Stimulated activated CD4-positive, alpha-beta T cell treated with anti-CD3 and anti-CD28 coated beads, Interleukin-12 subunit alpha, Interleukin-12 subunit beta, amount 100 ng/mL, for 4 hours (primary cell): ENCODE measurements at regions not wholly inside any gene's neighbourhood (a gene's known extent, or its start where the extent isn't known, plus 50 kb on each side); places are given as distances from the start of the nearest gene placed in this dataset.

Source experiments
- DNase-seq: peaks from one replicate; pipeline ENCODE4 v3.0.0-alpha.2; 2020

DNA sequence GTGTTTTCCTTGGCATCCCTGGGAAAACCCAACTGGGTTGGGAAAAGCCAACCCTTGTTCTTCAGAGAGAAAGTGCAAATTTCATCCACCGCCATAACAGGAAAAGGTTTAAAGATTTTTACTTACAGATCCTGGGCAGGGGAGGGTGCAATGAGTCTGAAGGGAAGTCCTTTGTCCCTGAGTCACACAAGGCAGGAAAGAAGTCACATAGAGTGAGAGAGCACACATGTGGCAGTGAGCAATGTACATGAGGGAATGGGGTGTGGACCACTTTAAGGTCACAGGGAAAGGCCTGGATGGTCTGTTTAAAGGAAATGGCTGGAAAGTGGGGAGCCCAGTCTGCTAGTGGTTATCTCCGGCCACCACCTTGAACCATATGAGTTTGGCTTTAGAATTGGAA is 248.9 kb downstream of the HS3ST1 start:
- no peak for DNase-seq

GRCh38 chr4:11178433-11178832 is 250.3 kb downstream of the HS3ST1 start:
- no peak for DNase-seq

GRCh38 chr4:11175374-11175773 is 253.3 kb downstream of the HS3ST1 start:
- DNase-seq, result no peak

DNA sequence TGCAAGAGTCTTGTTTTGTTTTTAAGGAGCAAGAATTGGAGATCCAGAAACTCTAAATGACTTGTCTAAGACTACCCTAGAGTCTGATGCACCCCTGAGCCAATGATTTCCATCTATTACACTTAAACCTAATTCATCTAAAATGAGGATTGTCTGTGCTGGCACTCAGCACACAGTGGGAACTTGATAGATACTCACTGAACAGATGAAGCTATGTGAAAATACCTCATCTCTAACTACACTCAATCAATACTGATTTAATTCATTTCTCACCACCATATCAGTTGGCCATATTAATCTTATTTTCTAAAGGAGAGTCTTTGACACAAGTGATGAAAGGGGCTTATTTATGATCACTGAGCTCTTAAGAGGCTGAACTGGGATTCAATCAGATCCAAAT is 262.1 kb downstream of the HS3ST1 start:
- no peak for DNase-seq

- DNase-seq, result no peak
Observed at GRCh38 chr4:11166034-11166433, 262.7 kb downstream of the HS3ST1 start.

DNA sequence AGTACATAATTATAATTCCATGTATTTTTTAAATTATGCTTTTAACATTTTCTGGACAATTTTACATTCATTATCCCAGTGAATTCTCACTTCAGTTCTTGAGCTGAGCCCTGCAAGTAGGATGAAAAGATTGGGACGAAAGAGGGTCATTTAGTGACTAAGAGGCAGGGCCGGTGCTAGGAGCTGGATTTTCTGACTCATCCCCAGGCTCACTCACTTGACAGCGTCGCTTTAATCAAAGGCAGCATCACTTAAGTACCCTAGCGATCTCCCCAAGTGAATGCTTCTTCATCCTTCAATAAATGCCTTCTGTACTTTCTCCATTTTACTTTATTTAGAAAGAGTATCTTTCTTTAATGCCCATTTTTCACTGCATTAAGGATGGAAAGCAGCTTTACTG is 263.6 kb downstream of the HS3ST1 start:
- no peak for DNase-seq

DNA sequence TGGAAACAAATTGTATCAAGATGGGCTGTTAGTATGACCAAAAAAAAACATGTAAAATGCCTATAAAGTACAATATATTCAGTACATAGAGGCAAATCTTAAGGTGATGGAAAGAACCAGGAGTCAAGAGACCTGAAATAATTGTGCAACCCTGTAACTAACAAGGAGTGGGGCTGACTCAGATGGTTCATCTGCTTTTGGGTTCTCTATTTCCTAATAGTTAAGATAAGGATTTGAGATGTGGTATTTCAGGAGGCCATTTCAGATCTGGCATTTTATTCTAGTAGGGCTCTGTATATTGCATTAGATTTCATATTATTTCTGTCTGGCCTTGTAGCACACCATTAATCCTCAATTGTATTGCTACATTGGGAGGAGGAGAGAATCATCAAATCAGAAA is 268.4 kb downstream of the HS3ST1 start:
- no peak for DNase-seq

DNA sequence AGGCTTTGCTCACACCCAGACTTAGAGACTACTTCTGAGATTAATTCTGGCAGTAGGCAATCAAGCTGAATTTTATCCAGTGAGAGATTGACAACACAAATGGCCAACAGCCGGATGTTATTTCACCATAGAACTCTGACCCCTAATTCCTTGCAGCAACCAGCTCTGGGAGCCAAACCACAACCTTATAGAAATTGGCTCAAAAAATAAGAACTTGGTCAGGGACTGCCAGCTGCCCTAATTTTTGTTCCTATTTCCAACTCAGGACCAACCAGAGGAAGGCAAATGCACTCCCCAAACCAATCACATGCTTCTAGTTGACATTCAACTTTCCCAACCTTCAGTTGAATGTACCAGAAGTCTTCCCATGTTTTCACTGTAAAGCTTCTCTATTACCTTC is 269.7 kb downstream of the HS3ST1 start:
- DNase-seq, result no peak

- DNase-seq, result no peak
Observed at GRCh38 chr4:11155208-11155867, 273.4 kb downstream of the HS3ST1 start.

DNA sequence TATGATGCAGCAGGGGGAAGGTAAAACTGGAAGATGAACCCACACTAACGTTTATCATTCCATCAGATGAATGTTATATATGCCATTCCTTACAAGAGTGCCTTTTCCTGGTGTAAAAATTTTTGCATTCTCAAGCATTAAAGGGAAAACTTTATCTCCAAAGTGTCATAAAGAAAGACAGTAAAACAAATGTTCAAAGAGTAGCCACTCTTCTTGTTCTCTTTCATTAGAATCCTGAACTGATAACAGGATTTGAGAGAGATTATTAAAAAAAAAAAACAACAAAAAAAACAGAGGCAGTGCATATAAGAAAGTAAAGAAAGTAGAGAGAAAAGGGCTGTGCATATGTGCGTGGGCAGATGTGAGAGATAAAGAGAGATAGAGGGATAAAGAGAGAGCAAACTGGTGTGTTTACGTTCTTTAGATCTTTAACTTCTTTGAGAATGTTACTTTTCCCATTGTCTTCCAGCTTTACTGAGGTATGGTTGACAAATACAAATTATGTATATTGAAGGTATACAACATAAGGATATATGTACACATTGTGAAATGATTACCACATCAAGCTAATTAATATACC is 275.4 kb downstream of the HS3ST1 start:
- DNase-seq, result no peak

- DNase-seq, result no peak
Observed at GRCh38 chr4:11152684-11153083, 276.0 kb downstream of the HS3ST1 start.

DNA sequence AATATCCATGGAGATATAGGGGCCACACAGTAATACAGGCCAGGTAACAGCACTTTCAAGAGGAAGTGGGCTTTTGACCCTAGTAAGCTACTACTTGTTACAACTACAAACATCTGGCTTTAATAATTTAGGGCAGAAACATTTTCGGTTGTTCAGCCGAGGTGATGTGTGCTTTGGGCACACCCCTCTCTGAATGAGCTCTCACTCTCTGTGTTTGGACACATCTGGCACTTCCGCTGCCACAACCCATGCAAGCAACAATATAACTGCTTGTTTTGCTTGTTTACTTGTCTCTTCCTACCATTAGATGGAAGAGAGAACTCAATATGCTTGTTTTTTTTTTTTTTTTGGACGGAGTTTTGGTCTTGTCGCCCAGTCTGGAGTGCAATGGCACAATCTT is 277.2 kb downstream of the HS3ST1 start:
- no peak for DNase-seq

DNA sequence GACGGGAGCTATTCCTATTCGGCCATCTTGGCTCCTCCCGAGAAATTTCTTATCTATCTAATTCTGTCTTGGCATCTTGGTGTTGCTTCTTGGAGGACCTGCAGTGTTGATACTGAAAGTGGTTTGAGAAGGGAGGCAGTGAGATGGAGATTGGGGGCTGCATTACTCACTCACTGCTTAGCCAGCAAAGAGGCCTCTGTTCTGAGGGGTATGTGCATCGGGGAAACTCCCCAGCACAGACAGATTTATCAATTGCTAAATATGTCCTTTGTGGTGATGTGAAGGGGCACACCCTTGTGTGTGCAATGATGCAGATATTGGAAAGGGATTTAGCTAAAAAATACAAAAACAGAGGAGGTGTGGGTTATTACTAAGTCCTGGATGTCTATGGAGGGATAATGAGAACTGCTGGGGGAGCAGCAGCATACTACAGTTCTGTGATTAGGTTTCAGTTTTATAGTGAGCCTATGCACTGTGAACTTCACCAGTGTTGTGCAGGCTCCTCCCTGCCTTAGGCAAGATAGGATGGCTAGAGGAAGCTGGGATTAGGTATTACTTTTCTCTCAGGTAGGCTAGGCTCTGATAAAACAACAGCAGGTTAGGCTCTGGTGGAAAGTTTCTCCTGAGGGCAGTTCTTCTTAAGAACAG is 279.0 kb downstream of the HS3ST1 start:
- DNase-seq, result no peak

DNA sequence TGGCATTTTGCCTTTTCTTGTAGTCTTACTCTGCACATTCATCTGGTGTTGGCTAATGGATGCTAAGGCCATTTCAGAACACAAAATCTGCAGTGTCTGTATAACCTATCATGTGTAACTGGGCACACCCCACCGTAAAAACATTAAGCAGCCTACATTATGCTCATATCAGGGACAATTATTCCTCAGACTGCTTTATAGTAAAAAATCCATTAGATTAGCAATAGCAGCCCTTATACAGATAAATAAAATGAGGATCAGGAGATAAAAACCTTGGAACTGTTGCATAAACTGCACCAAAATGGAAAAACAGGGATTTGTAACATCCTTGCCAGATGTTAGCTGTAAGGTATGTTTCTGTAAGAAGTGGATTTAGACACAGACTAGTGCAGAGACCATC is 288.8 kb downstream of the HS3ST1 start:
- no peak for DNase-seq

- no peak for DNase-seq
Observed at GRCh38 chr4:11138964-11139363, 289.7 kb downstream of the HS3ST1 start.

- no peak for DNase-seq
Observed at GRCh38 chr4:11134705-11135104, 294.0 kb downstream of the HS3ST1 start.

- no peak for DNase-seq
Observed at GRCh38 chr4:11133868-11134267, 294.8 kb downstream of the HS3ST1 start.

GRCh38 chr4:11132478-11132877 is 296.2 kb downstream of the HS3ST1 start:
- no peak for DNase-seq

DNA sequence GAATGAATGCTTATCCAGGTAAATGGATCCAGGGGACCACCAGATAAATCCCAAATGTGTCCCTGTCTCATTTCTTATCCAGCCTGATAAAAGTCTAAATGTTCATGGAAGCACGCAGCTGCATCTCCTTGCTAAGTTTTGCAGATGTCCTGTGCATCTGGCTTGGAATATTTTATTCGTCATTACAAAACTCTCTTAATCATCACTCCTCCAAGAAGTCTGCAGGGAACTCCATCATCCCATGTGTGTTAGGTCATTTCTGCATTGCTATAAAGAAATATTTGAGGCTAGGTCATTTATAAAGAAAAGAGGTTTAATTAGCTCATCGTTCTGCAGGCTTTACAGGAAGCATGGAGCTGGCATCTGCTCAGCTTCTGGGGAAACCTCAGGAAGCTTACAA is 297.2 kb downstream of the HS3ST1 start:
- no peak for DNase-seq

GRCh38 chr4:11130195-11130970 is 298.3 kb downstream of the HS3ST1 start:
- no peak for DNase-seq

GRCh38 chr4:11120435-11120834 is 308.3 kb downstream of the HS3ST1 start:
- no peak for DNase-seq

- DNase-seq, result no peak
Observed at GRCh38 chr4:11119474-11119873, 309.2 kb downstream of the HS3ST1 start.

GRCh38 chr4:11118513-11118912 is 310.2 kb downstream of the HS3ST1 start:
- no peak for DNase-seq

GRCh38 chr4:11116940-11117339 is 311.8 kb downstream of the HS3ST1 start:
- DNase-seq, result no peak
